Heart right ventricle (tissue), 16 donors: ENCODE measurements at regions not wholly inside any gene's neighbourhood (a gene's known extent, or its start where the extent isn't known, plus 50 kb on each side); places are given as distances from the start of the nearest gene placed in this dataset.

Experiments used
- ATAC-seq, 8 donors: fragments of 200-7000 bp; cut with Tn5 transposase; one replicate each; pipeline ENCODE4 v1.9.1; 2020; ENCODE audit warnings: mild to moderate bottlenecking in 8 of 8, moderate library complexity in 8 of 8, moderate number of reproducible peaks in 1 of 8
- DNase-seq, 2 donors: peaks; one replicate each; pipeline ENCODE4 v3.0.0-alpha.2; 2020
- H3K27ac ChIP-seq, 10 donors: fragments of 200-600 bp; sonication (generic) in 2 of 10; one replicate each; pipeline versions ENCODE4 v1.5.0 to v1.8.0; 2020 to 2022; ENCODE audit warnings: mild to moderate bottlenecking in 3 of 10
- H3K27me3 ChIP-seq, 7 donors: fragments of 200-600 bp; one replicate each; pipeline ENCODE4 v1.8.0; 2021 to 2022; ENCODE audit warnings: mild to moderate bottlenecking in 2 of 7
- H3K36me3 ChIP-seq, 9 donors: fragments of 200-600 bp; sonication (generic) in 1 of 9; one replicate each; pipeline versions ENCODE4 v1.5.0 to v1.8.0; 2020 to 2022; ENCODE audit warnings: mild to moderate bottlenecking in 2 of 9
- H3K4me1 ChIP-seq, 9 donors: fragments of 200-600 bp; sonication (generic) in 1 of 9; one replicate each; pipeline versions ENCODE4 v1.5.0 to v1.8.0; 2020 to 2022; ENCODE audit warnings: mild to moderate bottlenecking in 4 of 9
- H3K4me3 ChIP-seq, 10 donors: fragments of 200-600 bp; sonication (generic) in 2 of 10; one replicate each; pipeline versions ENCODE4 v1.5.0 to v1.8.0; 2020 to 2022; ENCODE audit warnings: mild to moderate bottlenecking in 7 of 10, moderate library complexity in 2 of 10
- H3K9me3 ChIP-seq, 11 donors: fragments of 200-600 bp in 10 of 11; sonication (generic) in 2 of 11; one replicate each; pipeline versions ENCODE4 v1.5.0 to v1.8.0; 2013 to 2022; ENCODE audit warnings: mild to moderate bottlenecking in 2 of 11, control low read depth in 1 of 11, moderate library complexity in 1 of 11
- CTCF ChIP-seq, 9 donors: fragments of 200-600 bp; sonication (generic) in 2 of 9; IDR thresholded peaks; one replicate each; pipeline versions ENCODE4 v1.5.0 to v1.8.0; 2021 to 2022; ENCODE audit warnings: antibody characterized with exemption in 9 of 9, mild to moderate bottlenecking in 5 of 9, moderate library complexity in 1 of 9
- WGBS, 2 donors: extraction: QIAGEN DNeasy Blood & Tissue Kit; methylation state at CpG; one replicate each; pipeline ENCODE4 v1.1.7; 2013; ENCODE audit warnings: inconsistent platforms in 1 of 2; 5-methylcytosine and 5-hydroxymethylcytosine counted together
- intact Hi-C, 10 donors: fragments of 100-400 bp; cut with DNase I; formaldehyde crosslinking; loops; one replicate each; pipeline versions ENCODE4 v1.11.1 to v1.14.2; 2022
- donor health status: Arrhythmogenic right ventricular cardiomyopathy.
- donor health status: ischemic (EF 13 %, LVEDD 7.1; RV severe dilation, severe dysfunction).
- donor health status: healthy with polysubstance abuse.
- donor health status: DM: no; HTN: yes; CAD: no.
- donor health status: DM: no; HTN: no; CAD: no.
- donor health status: ischemic (EF 25% LVEDD 6.9; RV normal size, moderate dysfunction).
- donor health status: ischemic (EF 25% LVEDD 5.7; RV mildly dilated, moderate dysfunction).
- donor health status: healthy.
- donor health status: DM: yes; HTN: yes; CAD: no.
- donor health status: Ischemic cardiomyopathy.
- donor health status: ischemic (EF 35%, LVEDD 5.7; RV mildly dilated, moderate dysfunction).
- donor health status: nonischemic (EF 11% LVEDD 7.7; RV severe dilation, severe dysfunction).
- donor health status: DM: yes; HTN: yes; CAD: no.
- donor health status: PGD.
- donor health status: ischemic (EF 29% LVEDD 5.4; RV normal size, mild dysfunction).
- donor health status: nonischemic (EF 23%, LVEDD 6.1; RV moderate dilation, normal function).

GRCh38 chr7:108813251-108814014, 243.8 kb downstream of the DNAJB9 start:
- no peak for TF ChIP-seq CTCF (IDR thresholded peaks at IDR 0.05)
- no peak for ATAC-seq
- Histone ChIP-seq H3K4me1 (no peaks in the 10 kb centered on the region), H3K9me3 (no peaks in the 10 kb centered on the region), H3K27me3 (no peaks in the 10 kb centered on the region), H3K36me3 (no peaks in the 10 kb centered on the region), H3K4me3 (no peak overlapping the region), H3K27ac (no peak overlapping the region)
- intact Hi-C loops, result no loop called here
- DNase-seq, result no peak
- 74 to 83% methylated on average over 3 of the region's 3 CpGs for WGBS, 2 donors

GRCh38 chr7:108815815-108816214, 246.1 kb downstream of the DNAJB9 start:
- 67 to 70% methylated on average over 2 of the region's 2 CpGs for WGBS, 2 donors
- Histone ChIP-seq H3K9me3 (no peaks in the 10 kb centered on the region), H3K27me3 (no peaks in the 10 kb centered on the region), H3K4me3 (no peak overlapping the region), H3K36me3 (no peaks in the 10 kb centered on the region), H3K27ac (no peak overlapping the region), H3K4me1 (no peaks in the 10 kb centered on the region)
- no peak for DNase-seq
- TF ChIP-seq CTCF (IDR thresholded peaks at IDR 0.05), result no peak
- no peak for ATAC-seq
- intact Hi-C loops, result no loop called here

GRCh38 chr7:108818742-108819141, 249.1 kb downstream of the DNAJB9 start:
- no peak for ATAC-seq
- 66 to 68% methylated on average over 2 of the region's 2 CpGs for WGBS, 2 donors
- no peak overlapping the region for H3K4me3 ChIP-seq
- no peak for TF ChIP-seq CTCF (IDR thresholded peaks at IDR 0.05)
- no peak overlapping the region for H3K27ac ChIP-seq
- H3K36me3 ChIP-seq, result no peaks in the 10 kb centered on the region
- intact Hi-C loops, result no loop called here
- no peaks in the 10 kb centered on the region for H3K9me3 ChIP-seq
- no peaks in the 10 kb centered on the region for H3K27me3 ChIP-seq
- DNase-seq, result no peak
- H3K4me1 ChIP-seq, result no peaks in the 10 kb centered on the region

GRCh38 chr7:108824840-108825580, 255.3 kb downstream of the DNAJB9 start:
- no peak for TF ChIP-seq CTCF (IDR thresholded peaks at IDR 0.05)
- ATAC-seq, result peak in 5 of 8 donors; percentile 51 to 78 (median 58)
- peak; percentile 15 to 30 for DNase-seq
- WGBS, 2 donors, result 56 to 61% methylated on average over 3 of the region's 3 CpGs
- H3K27ac ChIP-seq, result peak overlapping the region in 1 of 10 donors; percentile 4
- intact Hi-C loops, result no loop called here
- H3K9me3 ChIP-seq, result no peaks in the 10 kb centered on the region
- H3K36me3 ChIP-seq, result no peaks in the 10 kb centered on the region
- peaks cover 0 to 5% (median 0%) of the 10 kb centered on the region in 9 donors for H3K4me1 ChIP-seq
- no peaks in the 10 kb centered on the region for H3K27me3 ChIP-seq
- H3K4me3 ChIP-seq, result no peak overlapping the region
